Astrocyte of the cerebellum (primary cell): ENCODE measurements at regions not wholly inside any gene's neighbourhood (a gene's known extent, or its start where the extent isn't known, plus 50 kb on each side); places are given as distances from the start of the nearest gene placed in this dataset.

Experiments used
- DNase-seq: peaks from one replicate; pipeline ENCODE4 v3.0.0-alpha.2; 2011; ENCODE audit warnings: low read depth
- H3K4me3 ChIP-seq: 2 replicates; pipeline ENCODE4 v1.5.1; 2011; ENCODE audit warnings: mild to moderate bottlenecking, low read depth, low read length, moderate library complexity
- in situ Hi-C: cut with HindIII; loops from 2 replicates; pipeline ENCODE4 v1.10.0; 2017; ENCODE audit warnings: low sequenced_read_pairs
- TF ChIP-seq, protein P1 (sequence below): IDR thresholded peaks from 2 replicates; pipeline ENCODE4 v1.5.1; 2012; ENCODE audit warnings: low read length, low read depth, moderate library complexity, mild to moderate bottlenecking; ENCODE audit errors: missing control alignments

DNA sequence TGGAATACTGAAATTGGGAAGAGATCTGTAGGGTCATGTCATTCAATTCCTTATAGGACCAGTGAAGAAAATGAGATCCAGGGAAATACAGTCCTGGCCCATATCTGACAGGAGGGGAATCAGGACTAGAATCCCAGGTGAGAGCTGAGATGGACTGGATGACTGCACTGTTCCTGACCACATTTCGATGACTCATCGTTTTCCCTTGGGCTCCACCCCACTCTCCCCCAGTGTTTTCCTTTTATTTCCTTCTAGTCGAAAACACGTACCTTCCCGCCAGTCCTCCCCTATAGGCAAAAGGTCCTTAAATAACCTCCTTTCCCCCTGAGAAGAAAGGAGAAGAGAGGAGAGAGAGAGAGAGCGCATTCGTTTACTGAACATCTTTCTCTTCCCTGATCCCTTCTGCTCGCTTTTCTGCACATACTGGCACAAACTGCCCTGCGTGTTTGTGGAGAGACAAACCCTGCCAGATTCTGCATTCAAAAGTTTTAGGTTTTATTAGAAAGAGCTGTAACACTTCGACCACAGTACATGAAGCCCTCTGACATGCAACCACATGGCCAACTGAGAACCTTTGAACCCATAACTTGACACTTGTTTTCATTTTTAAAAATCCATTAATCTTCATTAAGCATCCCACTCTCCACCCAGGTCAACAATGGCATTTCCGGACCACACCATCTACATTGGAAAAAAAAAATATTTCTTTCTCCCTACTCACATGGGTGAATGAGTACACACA, 565.7 kb downstream of the METTL15 start:
- H3K4me3 ChIP-seq: no peak overlapping the region
- TF ChIP-seq, protein P1, sequence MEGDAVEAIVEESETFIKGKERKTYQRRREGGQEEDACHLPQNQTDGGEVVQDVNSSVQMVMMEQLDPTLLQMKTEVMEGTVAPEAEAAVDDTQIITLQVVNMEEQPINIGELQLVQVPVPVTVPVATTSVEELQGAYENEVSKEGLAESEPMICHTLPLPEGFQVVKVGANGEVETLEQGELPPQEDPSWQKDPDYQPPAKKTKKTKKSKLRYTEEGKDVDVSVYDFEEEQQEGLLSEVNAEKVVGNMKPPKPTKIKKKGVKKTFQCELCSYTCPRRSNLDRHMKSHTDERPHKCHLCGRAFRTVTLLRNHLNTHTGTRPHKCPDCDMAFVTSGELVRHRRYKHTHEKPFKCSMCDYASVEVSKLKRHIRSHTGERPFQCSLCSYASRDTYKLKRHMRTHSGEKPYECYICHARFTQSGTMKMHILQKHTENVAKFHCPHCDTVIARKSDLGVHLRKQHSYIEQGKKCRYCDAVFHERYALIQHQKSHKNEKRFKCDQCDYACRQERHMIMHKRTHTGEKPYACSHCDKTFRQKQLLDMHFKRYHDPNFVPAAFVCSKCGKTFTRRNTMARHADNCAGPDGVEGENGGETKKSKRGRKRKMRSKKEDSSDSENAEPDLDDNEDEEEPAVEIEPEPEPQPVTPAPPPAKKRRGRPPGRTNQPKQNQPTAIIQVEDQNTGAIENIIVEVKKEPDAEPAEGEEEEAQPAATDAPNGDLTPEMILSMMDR: no peak
- no peak for DNase-seq
- in situ Hi-C loops: no loop called here

DNA sequence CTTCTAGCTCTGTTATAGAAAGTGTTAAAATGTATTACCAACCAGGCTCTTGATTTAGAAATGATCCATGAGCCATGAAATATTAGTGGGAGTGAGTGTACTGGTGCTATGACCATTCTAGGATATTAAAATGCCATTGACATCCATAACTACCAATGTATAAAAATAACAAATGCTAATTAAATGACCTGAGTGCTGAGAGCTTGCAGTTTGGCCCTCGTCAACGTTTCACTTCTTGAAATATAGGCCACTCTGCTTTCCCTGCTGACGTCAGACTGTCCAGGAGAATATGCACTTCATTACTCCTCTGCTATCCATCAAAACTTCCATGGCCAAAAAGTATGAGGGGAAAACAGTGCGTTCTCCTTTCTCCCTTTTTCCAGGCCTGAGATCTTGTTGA, 563.1 kb downstream of the METTL15 start:
- no peak for DNase-seq
- TF ChIP-seq, protein P1: no peak
- in situ Hi-C loops: no loop called here
- H3K4me3 ChIP-seq: no peak overlapping the region

DNA sequence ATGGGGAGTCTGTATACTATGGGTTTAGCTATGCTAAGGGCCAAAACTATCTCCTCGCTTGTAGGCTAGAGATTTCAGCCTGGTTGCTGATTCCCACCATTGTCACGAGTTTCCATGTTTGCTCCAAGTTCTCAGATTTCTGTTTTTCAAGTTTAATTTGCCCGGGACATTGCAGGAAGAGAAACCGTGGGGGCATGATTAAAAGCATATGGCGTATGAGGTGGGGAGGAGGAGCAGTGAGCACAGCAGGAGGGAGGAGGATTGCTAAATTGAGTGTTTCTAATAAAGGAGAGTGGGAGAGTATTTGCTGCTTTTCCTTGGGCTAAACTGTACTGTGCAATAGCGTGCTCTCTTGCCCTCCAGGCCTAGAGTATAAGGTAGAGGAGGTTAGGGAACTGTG, 558.4 kb downstream of the METTL15 start:
- TF ChIP-seq, protein P1: no peak
- H3K4me3 ChIP-seq: no peak overlapping the region
- DNase-seq: no peak
- in situ Hi-C loops: no loop called here

DNA sequence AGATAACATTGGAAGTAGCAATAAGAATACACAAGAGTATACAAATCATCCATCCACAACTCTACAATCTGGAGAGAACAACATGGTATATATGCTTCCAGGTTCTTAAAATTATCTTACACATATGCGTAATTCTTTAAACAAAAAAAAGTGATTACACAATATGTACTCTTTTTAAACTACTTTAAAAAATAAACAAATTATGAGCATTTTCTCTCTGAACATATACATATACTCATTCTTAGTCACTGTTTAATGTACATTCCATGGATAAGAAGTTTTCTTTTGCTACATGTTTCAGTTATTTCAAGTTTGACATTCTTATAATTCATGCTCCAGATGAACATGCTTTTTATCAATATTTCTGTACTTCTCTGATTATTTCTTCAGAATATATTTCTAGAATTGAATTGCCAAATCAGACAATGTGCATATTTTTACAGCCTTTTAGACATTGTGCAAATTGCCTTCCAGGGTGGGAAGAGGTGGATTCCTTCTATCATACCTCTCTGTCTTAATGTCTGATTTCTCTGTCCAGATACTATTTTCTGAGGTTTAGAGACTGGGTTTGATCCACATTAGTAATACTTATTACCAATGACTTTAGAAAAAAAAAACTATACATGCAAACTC, 551.6 kb downstream of the METTL15 start:
- DNase-seq: no peak
- TF ChIP-seq, protein P1: no peak
- H3K4me3 ChIP-seq: no peak overlapping the region
- in situ Hi-C loops: no loop called here

DNA sequence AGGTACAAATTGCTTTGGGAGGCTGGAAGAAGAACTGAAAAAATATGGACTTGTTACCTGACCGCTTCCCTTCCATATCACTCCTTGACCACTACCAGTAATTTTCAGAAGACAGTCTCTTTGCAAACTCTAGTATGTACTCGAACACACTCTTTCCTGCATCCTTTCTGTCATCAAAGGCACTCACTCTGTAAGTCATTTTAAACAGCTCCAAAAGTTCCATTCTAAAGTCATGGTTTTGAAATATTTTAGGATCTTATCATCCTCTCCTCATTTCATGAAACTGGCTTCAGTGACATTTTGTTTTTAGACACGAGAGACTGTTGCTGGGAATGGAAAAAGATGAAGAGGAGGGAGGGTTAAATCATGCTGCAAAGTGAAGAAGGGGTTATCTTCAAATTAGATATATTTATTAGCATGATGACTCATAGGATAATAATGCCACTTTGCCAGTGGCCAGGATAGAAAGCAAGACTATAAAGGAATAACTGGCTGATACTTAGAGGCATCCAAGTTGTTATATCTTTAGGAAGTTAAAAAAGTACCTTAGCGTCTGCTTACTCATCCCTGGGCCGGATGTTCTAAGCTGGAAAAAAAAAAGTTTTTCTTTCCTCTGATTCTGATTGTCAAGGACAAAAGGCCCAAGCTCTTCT, 549.3 kb downstream of the METTL15 start:
- no peak overlapping the region for H3K4me3 ChIP-seq
- TF ChIP-seq, protein P1: no peak
- no peak for DNase-seq
- in situ Hi-C loops: no loop called here

DNA sequence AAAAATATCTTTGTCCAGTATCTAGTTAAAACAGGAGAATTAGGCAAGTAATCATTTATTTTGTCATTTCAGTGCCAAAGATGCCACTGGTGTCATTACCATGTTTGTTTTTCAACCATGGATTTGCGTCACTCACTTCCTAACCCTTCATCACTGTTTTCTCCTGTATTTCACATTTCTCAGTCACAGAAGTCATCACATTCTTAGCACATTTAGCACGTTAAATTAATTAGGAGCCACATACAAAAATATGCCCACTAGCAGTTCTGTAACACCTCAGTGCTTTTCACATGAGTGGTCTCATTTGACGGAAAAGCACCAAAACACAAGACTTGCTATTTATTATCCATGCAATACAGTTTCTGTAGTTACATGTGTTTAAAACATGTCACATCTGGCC, 546.0 kb downstream of the METTL15 start:
- TF ChIP-seq, protein P1: no peak
- in situ Hi-C loops: no loop called here
- DNase-seq: no peak
- H3K4me3 ChIP-seq: no peak overlapping the region
